ENCODE measurements at regions not wholly inside any gene's neighbourhood (a gene's known extent, or its start where the extent isn't known, plus 50 kb on each side); places are given as distances from the start of the nearest gene placed in this dataset.

DNA sequence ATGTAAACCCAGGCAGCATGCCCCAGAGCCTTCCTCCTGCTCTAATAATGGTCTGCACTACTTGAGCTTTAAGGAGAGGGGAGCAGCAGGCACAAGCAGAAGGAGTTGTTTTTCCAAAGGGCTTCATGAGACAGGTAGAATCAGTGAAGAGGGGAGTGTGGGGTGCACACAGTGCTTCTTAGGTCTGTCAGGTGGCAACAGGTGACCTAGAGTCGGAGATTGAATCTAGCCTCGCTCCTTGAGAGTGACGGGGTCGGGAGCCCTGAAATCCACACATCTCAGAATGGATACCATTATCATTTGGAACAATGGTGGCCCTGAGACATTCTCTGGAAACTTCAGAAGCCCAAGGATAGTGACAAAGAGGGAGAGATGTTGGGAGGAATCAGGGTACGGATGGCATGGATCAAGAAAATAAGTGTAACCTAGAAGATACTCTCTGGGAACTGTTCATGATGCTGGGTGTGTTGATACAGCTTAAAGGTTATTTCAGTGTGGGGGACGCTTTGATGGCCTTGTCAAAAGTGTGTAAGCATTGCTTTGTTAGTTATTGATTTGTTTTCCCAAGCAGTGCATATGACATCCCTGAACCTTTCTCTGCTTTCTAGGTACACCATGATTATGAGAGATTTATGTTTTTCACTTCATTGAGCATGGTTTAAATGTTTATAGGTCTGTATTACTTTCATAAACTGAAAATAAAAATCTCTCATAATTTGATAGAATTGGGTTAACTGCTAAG is 77.8 kb upstream of the L3MBTL3 start:
- no peak for DNase-seq (ENCODE audit: extremely low read depth, insufficient read length)
- no peaks in the 10 kb centered on the region for H3K36me3 ChIP-seq (ENCODE audit: control insufficient read depth, insufficient read depth, low read length)
- peaks cover 2% of the 10 kb centered on the region for H3K27me3 ChIP-seq (replicated peaks; ENCODE audit: control insufficient read depth, insufficient read depth, low read length)
- TF ChIP-seq CTCF (IDR thresholded peaks at IDR 0.05; ENCODE audit: insufficient read depth, low read length, poor library complexity, severe bottlenecking), result no peak
- H3K4me3 ChIP-seq (replicated peaks; ENCODE audit: low read depth, low read length), result no peak overlapping the region

GRCh38 chr6:129938249-129939020 is 77.3 kb upstream of the TMEM244 start:
- no peak for TF ChIP-seq CTCF (IDR thresholded peaks at IDR 0.05; ENCODE audit: insufficient read depth, low read length, poor library complexity, severe bottlenecking)
- no peak for DNase-seq (ENCODE audit: extremely low read depth, insufficient read length)
- H3K36me3 ChIP-seq (ENCODE audit: control insufficient read depth, insufficient read depth, low read length), result no peaks in the 10 kb centered on the region

DNA sequence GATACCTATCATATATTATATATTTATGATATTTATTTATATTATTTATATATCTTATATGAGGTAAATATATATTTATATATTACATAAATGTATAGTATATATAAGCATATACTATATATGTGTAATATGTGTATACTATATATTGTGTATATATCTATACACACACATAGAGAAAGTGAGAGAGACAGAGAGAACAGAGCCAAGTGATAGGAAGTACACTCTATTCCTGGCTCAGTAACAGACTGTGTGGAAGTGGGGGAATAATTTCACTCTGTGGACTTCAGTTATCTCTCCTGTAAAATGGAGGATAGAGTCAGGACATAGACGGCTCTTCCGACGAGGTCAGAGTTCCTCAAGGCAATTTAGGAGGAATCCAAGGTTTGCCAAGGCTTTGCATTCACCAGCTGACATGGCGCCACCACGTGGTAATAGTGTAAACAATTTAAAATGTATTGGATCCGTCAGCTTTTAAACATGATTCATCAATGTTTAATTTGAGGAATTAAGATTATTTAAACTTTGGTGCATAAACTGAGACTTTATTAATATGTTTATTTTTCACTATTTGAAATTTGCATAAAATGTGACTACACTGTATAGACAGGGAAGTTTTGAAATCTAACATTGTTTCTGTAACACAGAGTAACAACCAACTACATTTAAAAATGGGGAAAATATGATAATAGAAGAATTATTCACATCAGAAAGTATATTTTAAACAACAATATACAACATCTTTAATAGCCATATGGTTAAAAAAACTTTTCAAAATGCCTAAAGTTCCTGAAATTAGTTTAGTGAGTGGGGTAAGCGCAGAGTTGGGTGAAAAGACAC is 75.4 kb upstream of the TMEM244 start:
- Histone ChIP-seq H3K36me3 (ENCODE audit: control insufficient read depth, insufficient read depth, low read length) (no peaks in the 10 kb centered on the region), H3K27me3 (replicated peaks; ENCODE audit: control insufficient read depth, insufficient read depth, low read length) (no peaks in the 10 kb centered on the region; the same call in none of the 2 replicates), H3K4me3 (replicated peaks; ENCODE audit: low read depth, low read length) (no peak overlapping the region)
- DNase-seq (ENCODE audit: extremely low read depth, insufficient read length), result peak; percentile 10
- peak; percentile 55 for TF ChIP-seq CTCF (IDR thresholded peaks at IDR 0.05; ENCODE audit: insufficient read depth, low read length, poor library complexity, severe bottlenecking)

More at GRCh38 chr6:129938249-129939020, 77.3 kb upstream of the TMEM244 start:
- Histone ChIP-seq H3K27me3 (replicated peaks; ENCODE audit: control insufficient read depth, insufficient read depth, low read length) (peaks cover 2% of the 10 kb centered on the region), H3K4me3 (replicated peaks; ENCODE audit: low read depth, low read length) (no peak overlapping the region)

- Histone ChIP-seq H3K36me3 (ENCODE audit: control insufficient read depth, insufficient read depth, low read length) (no peaks in the 10 kb centered on the region), H3K27me3 (replicated peaks; ENCODE audit: control insufficient read depth, insufficient read depth, low read length) (no peaks in the 10 kb centered on the region), H3K4me3 (replicated peaks; ENCODE audit: low read depth, low read length) (no peak overlapping the region)
- DNase-seq (ENCODE audit: extremely low read depth, insufficient read length), result no peak
- no peak for TF ChIP-seq CTCF (IDR thresholded peaks at IDR 0.05; ENCODE audit: insufficient read depth, low read length, poor library complexity, severe bottlenecking)
These were observed 71.2 kb upstream of the TMEM244 start for GRCh38 chr6:129932321-129932720.

DNA sequence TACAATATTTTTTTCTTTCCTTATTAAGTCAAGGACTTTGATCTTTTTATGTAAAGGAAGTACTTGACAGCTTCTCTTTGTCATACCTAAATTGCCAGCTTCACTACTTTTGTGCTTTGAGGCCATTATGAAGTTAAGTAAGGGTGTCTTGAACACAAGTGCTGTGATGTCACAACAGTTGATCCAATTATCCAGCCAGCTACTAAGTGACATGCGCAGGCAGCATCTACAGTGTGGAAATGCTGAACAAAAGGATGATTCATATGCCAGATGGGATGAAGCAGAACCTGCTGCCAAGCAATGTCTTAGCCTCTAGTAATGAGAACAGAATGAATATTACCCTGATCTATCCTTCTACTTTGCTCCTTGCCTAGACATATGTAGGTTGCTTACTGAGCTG is 68.3 kb upstream of the TMEM244 start:
- no peaks in the 10 kb centered on the region for H3K36me3 ChIP-seq (ENCODE audit: control insufficient read depth, insufficient read depth, low read length)
- DNase-seq (ENCODE audit: extremely low read depth, insufficient read length), result no peak
- no peaks in the 10 kb centered on the region for H3K27me3 ChIP-seq (replicated peaks; ENCODE audit: control insufficient read depth, insufficient read depth, low read length)
- TF ChIP-seq CTCF (IDR thresholded peaks at IDR 0.05; ENCODE audit: insufficient read depth, low read length, poor library complexity, severe bottlenecking), result no peak
- H3K4me3 ChIP-seq (replicated peaks; ENCODE audit: low read depth, low read length), result no peak overlapping the region
